ENCODE measurements at regions not wholly inside any gene's neighbourhood (a gene's known extent, or its start where the extent isn't known, plus 50 kb on each side); places are given as distances from the start of the nearest gene placed in this dataset.

DNA sequence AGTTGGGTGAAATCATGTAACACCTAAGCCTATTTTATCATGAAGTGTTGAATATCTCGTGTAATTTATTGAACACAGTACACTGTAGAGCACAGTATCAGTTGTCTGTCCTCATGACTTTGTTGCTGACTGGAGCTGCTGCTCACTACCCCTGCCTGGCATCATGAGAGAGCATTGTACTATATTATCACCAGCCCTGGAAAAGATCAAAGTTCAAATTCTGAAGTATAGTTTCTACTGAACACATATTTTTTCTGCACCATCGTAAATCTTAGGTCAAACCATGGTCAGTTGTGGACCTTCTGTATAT is 169.3 kb upstream of the RAI14 start:
- TF ChIP-seq POLR2A (IDR thresholded peaks at IDR 0.05), result no peak
- TF ChIP-seq, protein P1, sequence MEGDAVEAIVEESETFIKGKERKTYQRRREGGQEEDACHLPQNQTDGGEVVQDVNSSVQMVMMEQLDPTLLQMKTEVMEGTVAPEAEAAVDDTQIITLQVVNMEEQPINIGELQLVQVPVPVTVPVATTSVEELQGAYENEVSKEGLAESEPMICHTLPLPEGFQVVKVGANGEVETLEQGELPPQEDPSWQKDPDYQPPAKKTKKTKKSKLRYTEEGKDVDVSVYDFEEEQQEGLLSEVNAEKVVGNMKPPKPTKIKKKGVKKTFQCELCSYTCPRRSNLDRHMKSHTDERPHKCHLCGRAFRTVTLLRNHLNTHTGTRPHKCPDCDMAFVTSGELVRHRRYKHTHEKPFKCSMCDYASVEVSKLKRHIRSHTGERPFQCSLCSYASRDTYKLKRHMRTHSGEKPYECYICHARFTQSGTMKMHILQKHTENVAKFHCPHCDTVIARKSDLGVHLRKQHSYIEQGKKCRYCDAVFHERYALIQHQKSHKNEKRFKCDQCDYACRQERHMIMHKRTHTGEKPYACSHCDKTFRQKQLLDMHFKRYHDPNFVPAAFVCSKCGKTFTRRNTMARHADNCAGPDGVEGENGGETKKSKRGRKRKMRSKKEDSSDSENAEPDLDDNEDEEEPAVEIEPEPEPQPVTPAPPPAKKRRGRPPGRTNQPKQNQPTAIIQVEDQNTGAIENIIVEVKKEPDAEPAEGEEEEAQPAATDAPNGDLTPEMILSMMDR (IDR thresholded peaks at IDR 0.05), result no peak

Measured in adrenal gland (tissue), 5 donors.